ENCODE measurements at regions not wholly inside any gene's neighbourhood (a gene's known extent, or its start where the extent isn't known, plus 50 kb on each side); places are given as distances from the start of the nearest gene placed in this dataset.

- H3K9ac ChIP-seq (ENCODE audit: low read length) = no peak overlapping the region
- ChIA-PET CTCF (no interaction called here), RAD21 (ENCODE audit: low non-redundant PET in 1 of 2, low total read pairs in 2 of 2, uncharacterized antibody in 2 of 2, unreplicated experiment in 2 of 2) (no interaction called here), POLR2A (no interaction called here)
- ATAC-seq = no peak
- no peak overlapping the region for H3K27ac ChIP-seq (ENCODE audit: low read depth, low read length)
- H2AFZ ChIP-seq (ENCODE audit: low read depth, low read length, poor library complexity, severe bottlenecking) = no peak overlapping the region
- no TSS peak for BruUV-seq (replicated peaks)
- H4K20me1 ChIP-seq (ENCODE audit: insufficient read depth) = no peaks in the 10 kb centered on the region
- intact Hi-C loops (cut with micrococcal nuclease) = no loop called here
- H3K4me1 ChIP-seq (ENCODE audit: control insufficient read depth in 1 of 2, insufficient read depth in 2 of 2, low read length in 2 of 2) = no peaks in the 10 kb centered on the region
- H3K9me2 ChIP-seq (ENCODE audit: insufficient read depth) = no peaks in the 10 kb centered on the region
- DNase-seq (ENCODE audit: low read depth, low spot score) = no peak
- H3K36me3 ChIP-seq (ENCODE audit: control insufficient read depth in 1 of 2, insufficient read depth in 2 of 2, low read length in 2 of 2) = no peaks in the 10 kb centered on the region
- no peaks in the 10 kb centered on the region for H3K9me3 ChIP-seq (ENCODE audit: control insufficient read depth in 1 of 2, insufficient read depth in 1 of 2, low read depth in 1 of 2, low read length in 2 of 2)
- H3K79me2 ChIP-seq (ENCODE audit: insufficient read depth, low read length) = no peaks in the 10 kb centered on the region
- TF ChIP-seq TCF7L2 (IDR thresholded peaks at IDR 0.05; ENCODE audit: borderline replicate concordance, extremely low read depth, insufficient read depth, insufficient read length) = no peak
- TF ChIP-seq REST (IDR thresholded peaks at IDR 0.05; ENCODE audit: low read depth) = no peak
- TF ChIP-seq CEBPB (IDR thresholded peaks at IDR 0.05; ENCODE audit: low read depth) = no peak
- no peak for TF ChIP-seq YY1 (IDR thresholded peaks at IDR 0.05; ENCODE audit: extremely low read depth, insufficient replicate concordance, low read depth, low read length)
- no peak for TF ChIP-seq ATF3 (IDR thresholded peaks at IDR 0.05)
- no peak for TF ChIP-seq SIN3A (IDR thresholded peaks at IDR 0.05; ENCODE audit: low read depth)
- TF ChIP-seq EZH2phosphoT487 (IDR thresholded peaks at IDR 0.05; ENCODE audit: borderline replicate concordance) = no peak
- TF ChIP-seq EGR1 (IDR thresholded peaks at IDR 0.05; ENCODE audit: low read depth) = no peak
- TF ChIP-seq CBX3 (IDR thresholded peaks at IDR 0.05; ENCODE audit: low read depth) = no peak
- TF ChIP-seq ZNF274 (IDR thresholded peaks at IDR 0.05; ENCODE audit: low read depth, low read length) = no peak
- no peak for TF ChIP-seq RAD21 (IDR thresholded peaks at IDR 0.05; ENCODE audit: low read depth)
- TF ChIP-seq, protein P1, sequence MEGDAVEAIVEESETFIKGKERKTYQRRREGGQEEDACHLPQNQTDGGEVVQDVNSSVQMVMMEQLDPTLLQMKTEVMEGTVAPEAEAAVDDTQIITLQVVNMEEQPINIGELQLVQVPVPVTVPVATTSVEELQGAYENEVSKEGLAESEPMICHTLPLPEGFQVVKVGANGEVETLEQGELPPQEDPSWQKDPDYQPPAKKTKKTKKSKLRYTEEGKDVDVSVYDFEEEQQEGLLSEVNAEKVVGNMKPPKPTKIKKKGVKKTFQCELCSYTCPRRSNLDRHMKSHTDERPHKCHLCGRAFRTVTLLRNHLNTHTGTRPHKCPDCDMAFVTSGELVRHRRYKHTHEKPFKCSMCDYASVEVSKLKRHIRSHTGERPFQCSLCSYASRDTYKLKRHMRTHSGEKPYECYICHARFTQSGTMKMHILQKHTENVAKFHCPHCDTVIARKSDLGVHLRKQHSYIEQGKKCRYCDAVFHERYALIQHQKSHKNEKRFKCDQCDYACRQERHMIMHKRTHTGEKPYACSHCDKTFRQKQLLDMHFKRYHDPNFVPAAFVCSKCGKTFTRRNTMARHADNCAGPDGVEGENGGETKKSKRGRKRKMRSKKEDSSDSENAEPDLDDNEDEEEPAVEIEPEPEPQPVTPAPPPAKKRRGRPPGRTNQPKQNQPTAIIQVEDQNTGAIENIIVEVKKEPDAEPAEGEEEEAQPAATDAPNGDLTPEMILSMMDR (IDR thresholded peaks at IDR 0.05 in 2 of 3, conservative IDR thresholded peaks at IDR 0.05 in 1 of 3; ENCODE audit: borderline replicate concordance in 1 of 3, insufficient read depth in 1 of 3, low read depth in 2 of 3, low read length in 2 of 3) = no peak
- TF ChIP-seq JUND (IDR thresholded peaks at IDR 0.05) = no peak
- TF ChIP-seq SP1 (IDR thresholded peaks at IDR 0.05; ENCODE audit: low read depth) = no peak
- no peak for TF ChIP-seq ZFX (IDR thresholded peaks at IDR 0.05)
- H3K4me3 ChIP-seq (replicated peaks in 1 of 2; ENCODE audit: low read depth in 1 of 2, low read length in 2 of 2) = no peak overlapping the region
- H3K4me2 ChIP-seq (ENCODE audit: low read length) = no peak overlapping the region
- H3K27me3 ChIP-seq (ENCODE audit: insufficient read depth, low read length) = no peaks in the 10 kb centered on the region; the same call in 1 of the 2 replicates
Observed at GRCh38 chr18:2150566-2150965, 420.7 kb downstream of the METTL4 start.
